Kidney glomerular epithelial cell (primary cell): ENCODE measurements at regions not wholly inside any gene's neighbourhood (a gene's known extent, or its start where the extent isn't known, plus 50 kb on each side); places are given as distances from the start of the nearest gene placed in this dataset.

Source experiments
- DNase-seq: peaks from one replicate; lab custom pipeline; 2025; lab: John Stamatoyannopoulos, UW

- DNase-seq = no peak
Measured at GRCh38 chr7:145645135-145645515, 471.5 kb upstream of the CNTNAP2 start.

GRCh38 chr7:145644426-145645134, 472.0 kb upstream of the CNTNAP2 start:
- DNase-seq = no peak

GRCh38 chr7:145643981-145644380, 472.6 kb upstream of the CNTNAP2 start:
- DNase-seq = no peak

GRCh38 chr7:145633513-145633912, 483.1 kb upstream of the CNTNAP2 start:
- no peak for DNase-seq

- no peak for DNase-seq
Measured at GRCh38 chr7:145624618-145625017, 492.0 kb upstream of the CNTNAP2 start.

GRCh38 chr7:145605963-145606362, 510.6 kb upstream of the CNTNAP2 start:
- DNase-seq = no peak

- DNase-seq = no peak
Measured at GRCh38 chr7:145599376-145599775, 517.2 kb upstream of the CNTNAP2 start.

- no peak for DNase-seq
Measured at GRCh38 chr7:145584401-145584800, 532.2 kb upstream of the CNTNAP2 start.

GRCh38 chr7:145582742-145583303, 533.8 kb upstream of the CNTNAP2 start:
- no peak for DNase-seq

- DNase-seq = no peak
Measured at GRCh38 chr7:145557805-145558204, 558.8 kb upstream of the CNTNAP2 start.

GRCh38 chr7:145543242-145543641, 573.4 kb upstream of the CNTNAP2 start:
- no peak for DNase-seq

GRCh38 chr7:145539910-145540309, 576.7 kb upstream of the CNTNAP2 start:
- no peak for DNase-seq

- no peak for DNase-seq
Measured at GRCh38 chr7:145534301-145534700, 582.3 kb upstream of the CNTNAP2 start.

GRCh38 chr7:145520284-145520683, 596.3 kb upstream of the CNTNAP2 start:
- DNase-seq = no peak

- DNase-seq = no peak
Measured at GRCh38 chr7:145511004-145511403, 605.6 kb upstream of the CNTNAP2 start.

GRCh38 chr7:145497911-145498525, 618.6 kb upstream of the CNTNAP2 start:
- no peak for DNase-seq

GRCh38 chr7:145490356-145490755, 626.2 kb upstream of the CNTNAP2 start:
- DNase-seq = no peak

- DNase-seq = no peak
Measured at GRCh38 chr7:145489609-145490008, 627.0 kb upstream of the CNTNAP2 start.

- DNase-seq = no peak
Measured at GRCh38 chr7:145488816-145489215, 627.8 kb upstream of the CNTNAP2 start.

GRCh38 chr7:145481985-145482384, 634.6 kb upstream of the CNTNAP2 start:
- DNase-seq = no peak

GRCh38 chr7:145478541-145478940, 638.1 kb upstream of the CNTNAP2 start:
- DNase-seq = no peak

GRCh38 chr7:145474009-145474686, 638.3 kb upstream of the TPK1 start:
- DNase-seq = no peak

GRCh38 chr7:145471883-145472282, 636.0 kb upstream of the TPK1 start:
- DNase-seq = no peak
